ENCODE measurements at regions not wholly inside any gene's neighbourhood (a gene's known extent, or its start where the extent isn't known, plus 50 kb on each side); places are given as distances from the start of the nearest gene placed in this dataset.

- no peak for DNase-seq
Measured at GRCh38 chr3:46146548-46146947, 61.6 kb downstream of the CCR1 start.

GRCh38 chr3:46146021-46146420 is 62.1 kb downstream of the CCR1 start:
- DNase-seq, result no peak

GRCh38 chr3:46145147-46145546 is 63.0 kb downstream of the CCR1 start:
- DNase-seq, result no peak

DNA sequence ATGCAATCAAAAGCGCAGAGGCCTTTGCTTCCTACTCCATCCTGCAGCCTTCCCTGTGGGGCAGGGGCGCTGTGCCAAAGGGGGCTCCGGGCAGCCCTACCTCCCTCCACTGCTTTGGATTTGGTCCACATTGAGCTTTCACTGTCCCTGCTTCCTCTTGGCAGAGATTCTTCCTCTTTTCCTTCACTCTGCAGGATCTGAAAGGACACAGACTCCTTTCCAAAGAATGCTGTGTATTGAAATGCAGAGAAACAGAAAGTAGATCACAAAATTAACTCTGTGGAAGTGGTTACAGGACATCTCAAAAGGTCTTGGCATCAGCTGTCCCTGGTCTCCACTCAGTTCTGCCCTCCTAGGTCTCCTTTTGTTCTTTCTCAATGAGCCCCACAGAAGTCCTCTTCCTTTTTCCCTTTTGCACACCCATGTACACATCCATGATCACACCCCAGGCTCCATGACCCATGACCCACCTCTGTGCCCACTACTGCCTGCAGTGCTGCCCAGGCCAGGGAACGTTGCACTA is 64.1 kb downstream of the CCR1 start:
- no peak for DNase-seq

- no peak for DNase-seq
Measured at GRCh38 chr3:46141813-46142212, 66.3 kb downstream of the CCR1 start.

GRCh38 chr3:46138581-46138980 is 69.5 kb downstream of the CCR1 start:
- no peak for DNase-seq

DNA sequence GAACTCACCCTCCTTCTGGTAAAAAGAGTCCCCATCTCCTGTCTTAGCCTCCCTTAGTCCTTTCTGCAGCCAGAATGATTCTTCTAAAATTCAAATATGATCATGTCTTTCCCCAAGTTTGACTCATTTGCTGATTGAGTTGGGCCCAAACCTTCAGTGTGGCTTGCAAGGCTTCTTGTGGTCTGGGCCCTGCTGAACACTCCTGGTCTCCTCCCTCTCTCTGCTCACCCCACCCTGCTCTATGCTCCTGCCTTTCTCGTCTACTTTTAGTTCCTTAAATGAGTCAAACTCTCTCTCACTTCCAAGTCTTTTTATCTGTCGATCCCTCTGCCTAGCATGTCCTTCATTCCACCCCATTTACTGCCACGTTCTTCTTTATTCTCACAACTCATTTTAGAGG is 72.6 kb downstream of the CCR1 start:
- no peak for DNase-seq

DNA sequence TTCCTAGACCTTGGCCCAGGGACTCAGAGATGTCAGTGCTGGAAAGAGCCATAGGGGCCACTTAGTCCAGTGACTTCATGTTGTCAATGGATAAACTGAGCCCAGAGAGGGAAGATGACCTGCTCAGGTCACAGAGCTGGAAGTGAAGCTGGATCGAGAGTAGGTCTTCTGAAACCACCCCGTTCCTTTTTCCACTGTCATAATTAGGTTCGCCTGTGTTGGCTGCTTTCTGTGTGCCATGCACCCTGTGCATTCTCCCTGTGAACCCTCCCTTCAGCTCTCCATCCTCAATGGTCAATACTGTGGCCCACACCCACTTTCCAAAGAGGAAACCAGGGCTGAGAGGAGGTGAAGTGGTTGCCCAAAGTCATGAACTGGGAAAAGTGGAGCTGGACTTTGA is 74.8 kb downstream of the CCR1 start:
- no peak for DNase-seq

DNA sequence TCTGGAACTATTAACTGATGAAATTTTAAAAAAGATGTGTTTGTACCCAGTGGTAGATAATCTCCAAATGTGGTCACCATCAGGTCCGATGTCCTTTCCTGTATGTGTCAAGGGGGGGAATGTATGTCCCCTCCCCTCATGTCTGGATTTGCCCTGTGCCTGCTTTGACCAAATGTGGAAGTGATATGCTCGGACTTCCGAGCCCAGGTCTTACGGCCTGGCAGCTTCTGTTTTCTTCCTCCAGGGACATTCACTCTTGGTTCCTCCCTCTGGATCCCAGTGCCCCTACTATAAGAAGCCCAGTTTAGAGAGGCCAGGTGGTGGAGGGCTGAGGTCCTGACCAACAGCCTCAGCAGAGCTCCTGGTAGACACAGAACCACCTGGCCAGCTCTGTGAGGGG is 75.5 kb downstream of the CCR1 start:
- DNase-seq, result no peak

- no peak for DNase-seq
Measured at GRCh38 chr3:46131884-46132450, 76.1 kb downstream of the CCR1 start.

- DNase-seq, result no peak
Measured at GRCh38 chr3:46130631-46131310, 77.3 kb downstream of the CCR1 start.

GRCh38 chr3:46129588-46130272 is 78.4 kb downstream of the CCR1 start:
- DNase-seq, result no peak

DNA sequence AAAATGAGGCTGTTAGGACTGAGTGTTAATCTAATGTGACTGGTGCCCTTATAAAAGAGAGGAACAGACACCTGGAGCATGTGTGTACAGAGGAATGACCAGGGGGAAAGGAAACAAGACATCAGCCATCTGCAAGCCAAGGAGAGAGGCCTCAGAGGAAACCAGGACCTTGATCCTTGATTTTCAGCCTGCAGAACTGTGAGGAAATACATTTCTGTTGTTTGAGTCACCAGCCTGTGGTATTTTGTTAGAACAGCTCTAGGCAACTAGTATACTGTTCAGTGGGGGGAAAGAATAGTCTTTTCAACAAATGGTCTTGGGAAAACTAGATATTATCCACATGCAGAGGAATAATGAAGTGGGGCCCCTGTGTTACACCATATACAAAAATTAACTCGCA is 80.6 kb downstream of the CCR1 start:
- DNase-seq, result no peak

GRCh38 chr3:46124216-46125177 is 83.6 kb downstream of the CCR1 start:
- DNase-seq, result no peak

- no peak for DNase-seq
Measured at GRCh38 chr3:46123646-46124045, 84.5 kb downstream of the CCR1 start.

- DNase-seq, result no peak
Measured at GRCh38 chr3:46122091-46122490, 86.0 kb downstream of the CCR1 start.

GRCh38 chr3:46120983-46121382 is 87.1 kb downstream of the CCR1 start:
- no peak for DNase-seq

DNA sequence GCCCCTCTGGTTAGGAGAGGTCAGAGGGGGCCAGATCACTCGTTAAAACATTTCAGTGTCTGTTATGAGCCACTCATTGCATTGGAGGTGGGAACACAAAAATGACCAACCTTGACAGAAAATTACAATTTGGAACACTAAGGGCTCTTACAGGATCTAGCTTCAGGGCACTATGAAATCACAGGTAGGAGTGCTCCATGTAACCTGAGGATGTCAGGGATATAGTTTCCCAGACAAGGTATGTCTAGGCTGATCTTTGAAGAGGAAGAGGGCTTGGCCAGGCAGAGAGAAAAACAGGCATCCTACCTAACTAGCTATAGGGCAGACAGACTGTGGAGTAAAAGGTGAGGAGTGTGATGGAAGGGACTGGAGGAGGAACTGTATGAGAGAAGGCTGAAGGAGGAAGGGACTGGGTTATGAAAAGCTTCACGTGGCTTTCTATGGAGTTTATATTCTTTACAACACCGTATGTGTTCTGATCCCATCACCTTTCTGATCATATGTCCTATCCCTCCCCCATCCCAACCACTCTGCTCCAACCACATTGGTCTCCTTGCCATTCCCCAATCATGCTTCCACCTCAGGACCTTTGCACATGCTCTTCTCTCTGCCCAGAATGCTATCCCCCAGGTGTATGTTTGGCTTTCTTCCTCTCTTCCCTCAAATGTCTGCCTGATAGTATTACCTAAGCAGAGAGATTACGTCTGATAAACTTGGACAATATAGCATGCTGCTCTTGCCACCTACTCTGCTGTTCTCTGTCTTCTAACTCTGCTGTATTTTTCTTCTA is 88.2 kb downstream of the CCR1 start:
- DNase-seq, result no peak

- DNase-seq, result no peak
Measured at GRCh38 chr3:46119253-46119652, 88.9 kb downstream of the CCR1 start.

GRCh38 chr3:46116996-46117395 is 89.7 kb upstream of the XCR1 start:
- no peak for DNase-seq

- DNase-seq, result no peak
Measured at GRCh38 chr3:46114323-46114988, 87.2 kb upstream of the XCR1 start.

- no peak for DNase-seq
Measured at GRCh38 chr3:46113608-46114007, 86.3 kb upstream of the XCR1 start.

All from NCI-H446 treated with DMSO at 0.1 percent for 48 hours (cell line).